ENCODE measurements at regions not wholly inside any gene's neighbourhood (a gene's known extent, or its start where the extent isn't known, plus 50 kb on each side); places are given as distances from the start of the nearest gene placed in this dataset.

DNA sequence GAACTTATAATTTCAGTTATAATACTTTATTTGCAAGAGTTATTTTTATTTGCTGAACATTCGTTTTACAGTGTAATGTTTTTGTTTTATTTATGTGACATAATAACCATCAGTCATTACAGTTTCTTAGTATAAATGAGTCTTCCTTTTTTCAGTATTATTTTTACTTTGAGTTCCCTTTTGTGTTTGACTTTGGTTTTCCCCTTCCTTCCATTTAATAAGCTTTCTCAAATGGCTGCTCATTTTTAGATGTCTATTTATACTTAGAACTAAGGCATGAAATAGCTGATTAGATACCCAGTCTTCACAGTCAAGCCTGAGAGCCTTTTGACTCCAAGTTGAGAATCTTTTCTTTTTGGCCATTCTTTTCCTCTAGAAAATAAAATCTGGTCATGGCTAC is 404.5 kb downstream of the LRFN5 start:
- no peak for DNase-seq

DNA sequence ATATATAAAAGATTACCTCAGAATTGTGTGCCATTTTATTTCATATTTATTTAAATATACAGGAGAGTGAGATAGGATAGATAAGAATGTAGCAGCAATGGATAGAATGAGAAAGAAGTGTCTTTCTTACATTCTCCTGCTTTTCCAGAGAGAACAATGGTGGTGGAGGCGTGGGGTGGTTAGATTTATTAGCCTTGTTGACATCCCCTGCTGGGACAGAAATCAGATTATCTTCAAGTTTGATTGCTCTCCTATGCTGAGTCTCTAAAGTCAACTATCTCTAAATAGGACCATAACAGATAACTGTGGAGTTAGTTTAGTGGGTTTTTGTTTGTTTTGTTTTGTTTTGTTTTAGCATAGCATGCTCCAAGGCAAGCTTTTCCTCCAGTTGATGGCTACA is 397.6 kb downstream of the LRFN5 start:
- no peak for DNase-seq

DNA sequence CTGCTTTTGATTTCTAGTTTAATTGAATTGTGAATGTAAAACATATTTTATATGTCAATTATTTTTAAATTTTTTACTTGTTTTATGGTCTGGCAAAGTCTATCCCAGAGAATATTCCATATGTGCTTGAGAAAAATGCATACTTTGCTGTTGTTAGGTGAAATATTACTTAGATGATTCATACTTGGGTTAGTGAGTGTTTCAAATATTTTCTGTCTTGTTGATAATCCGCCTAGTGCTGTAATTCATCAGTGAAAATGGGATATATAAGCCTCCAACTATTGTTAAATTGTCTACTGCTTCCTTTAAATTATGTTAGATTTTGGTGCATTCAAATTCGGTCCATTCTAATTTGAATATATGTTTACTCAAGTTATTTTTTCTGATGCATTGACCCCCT is 395.5 kb downstream of the LRFN5 start:
- DNase-seq = no peak

DNA sequence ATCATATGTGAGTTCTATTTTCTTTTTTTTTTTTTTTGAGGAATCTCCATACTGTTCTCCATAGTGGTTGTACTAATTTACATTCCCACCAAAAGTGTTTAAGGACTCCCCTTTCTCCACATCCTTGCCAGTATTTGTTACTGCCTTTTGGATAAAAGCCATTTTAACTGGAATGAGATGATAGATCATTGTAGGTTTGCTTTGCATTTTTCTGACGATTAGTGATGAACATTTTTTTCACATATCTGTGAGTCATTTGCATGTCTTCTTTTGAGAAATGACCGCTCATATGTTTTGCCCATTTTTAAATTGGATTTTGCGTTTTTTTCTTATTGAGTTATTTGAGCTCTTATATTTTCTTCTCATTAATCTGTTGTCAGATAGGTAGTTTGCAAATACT is 394.8 kb downstream of the LRFN5 start:
- no peak for DNase-seq

DNA sequence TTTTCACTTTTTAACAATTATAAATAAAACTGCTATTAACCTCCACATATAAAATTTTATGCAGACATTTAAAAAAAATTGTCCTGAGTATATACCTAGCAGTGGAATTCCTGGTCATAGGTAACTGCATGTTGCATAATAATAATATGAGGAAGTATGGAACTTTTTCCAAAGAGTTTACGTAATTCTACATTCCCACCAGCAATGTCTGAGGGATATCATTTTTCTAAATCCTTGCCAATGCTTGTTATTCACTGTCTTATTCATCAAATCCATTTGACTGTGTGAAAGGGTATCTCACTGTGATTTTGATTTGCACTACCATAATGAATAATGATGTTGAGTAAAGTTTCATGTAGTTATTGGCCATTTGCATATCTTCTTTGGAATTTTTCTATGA is 393.8 kb downstream of the LRFN5 start:
- no peak for DNase-seq

DNA sequence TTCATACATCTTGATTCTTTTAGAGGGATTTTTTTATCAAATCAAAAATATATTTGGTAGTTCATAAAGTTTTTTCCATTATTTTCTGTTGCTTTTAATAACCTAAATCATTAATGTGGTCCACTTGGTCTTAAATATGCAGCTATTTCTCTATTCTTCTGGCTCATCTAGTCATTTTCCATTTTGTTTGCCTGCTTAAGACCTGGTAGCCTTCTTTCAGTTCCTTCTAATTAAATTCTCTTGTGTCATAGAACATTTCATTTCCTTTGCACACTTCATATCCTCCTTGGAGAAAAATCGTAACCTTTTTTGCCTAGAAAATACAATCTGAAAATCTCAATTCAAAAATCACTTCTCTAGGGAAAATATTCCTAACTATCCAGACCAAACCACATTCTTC is 387.0 kb downstream of the LRFN5 start:
- no peak for DNase-seq

DNA sequence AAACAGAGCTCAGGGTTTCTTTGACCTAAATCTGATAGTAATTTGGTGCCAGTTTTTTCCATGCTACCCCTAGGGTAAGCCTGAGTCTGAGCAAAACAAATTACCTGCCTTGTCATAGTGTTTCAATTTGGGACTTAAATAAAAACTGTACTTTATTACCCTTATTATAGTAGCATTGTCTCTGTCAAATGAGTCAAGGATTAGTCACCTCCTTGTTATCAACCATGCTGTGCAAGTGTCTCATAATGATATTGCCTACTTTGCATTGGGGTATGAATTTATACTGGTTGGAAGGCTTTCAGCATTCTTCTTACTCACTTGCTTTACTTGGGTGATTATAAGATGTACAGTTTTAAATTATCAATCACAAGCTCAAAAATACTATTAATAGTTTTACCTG is 380.0 kb downstream of the LRFN5 start:
- no peak for DNase-seq

DNA sequence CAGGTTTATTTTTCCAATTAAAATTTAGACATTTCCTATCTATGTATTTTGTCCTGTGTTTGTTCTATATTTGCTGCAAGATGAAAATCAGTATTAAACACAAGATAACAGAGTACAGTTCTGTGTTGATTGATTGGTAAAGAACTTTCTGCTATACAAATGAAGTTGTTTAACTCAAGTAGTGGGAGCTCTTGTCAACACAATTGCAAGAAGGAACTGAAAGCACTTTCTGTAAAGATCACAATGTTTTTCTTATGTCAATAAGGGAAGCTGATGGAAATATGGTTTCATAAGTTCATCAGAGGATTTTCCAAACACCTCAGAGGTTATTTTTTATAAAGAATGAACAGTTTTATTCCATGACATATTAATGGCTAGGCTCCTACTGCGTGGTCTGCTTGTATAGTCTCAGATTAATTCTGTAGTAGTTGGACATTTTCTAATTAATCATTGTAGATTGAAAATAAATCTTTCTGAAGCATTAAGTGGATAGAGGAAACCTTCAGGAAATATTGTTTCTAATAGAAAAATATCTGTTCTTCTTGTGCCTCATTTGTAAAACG is 379.5 kb downstream of the LRFN5 start:
- no peak for DNase-seq

DNA sequence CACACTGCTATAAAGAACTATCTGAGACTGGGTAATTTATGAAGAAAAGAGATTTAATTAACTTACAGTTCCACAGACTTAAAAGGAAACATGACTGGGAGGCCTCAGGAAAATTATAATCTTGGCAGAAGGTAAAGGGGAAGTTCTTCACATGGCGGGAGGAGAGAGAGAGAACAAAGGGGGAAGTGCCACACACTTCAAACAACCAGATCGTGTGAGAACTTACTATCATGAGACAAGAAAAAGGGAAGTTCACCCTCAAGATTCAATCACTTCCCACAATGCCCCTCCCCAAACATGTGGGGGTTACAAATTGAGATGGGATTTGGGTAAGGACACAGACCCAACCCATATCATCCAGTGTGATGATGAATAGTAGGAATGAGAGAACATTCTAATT is 366.5 kb downstream of the LRFN5 start:
- no peak for DNase-seq

DNA sequence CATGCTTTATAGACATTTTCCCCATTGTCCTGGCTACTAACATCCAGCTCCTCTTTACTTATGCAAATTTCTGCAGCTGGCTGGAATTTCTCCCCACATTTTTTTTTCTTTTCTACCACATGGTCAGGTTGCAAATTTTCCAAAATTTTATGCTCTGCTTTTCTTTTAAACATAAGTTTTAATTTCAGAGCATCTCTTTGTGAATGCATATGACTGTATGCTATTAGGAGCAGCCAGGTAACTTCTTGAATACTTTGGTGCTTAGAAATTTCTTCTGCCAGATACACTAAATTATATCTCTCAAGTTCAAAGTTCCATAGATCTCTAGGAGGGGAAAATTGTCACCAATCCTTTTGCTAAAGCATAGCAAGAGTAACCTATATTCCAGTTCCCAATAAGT is 365.9 kb downstream of the LRFN5 start:
- DNase-seq = no peak

DNA sequence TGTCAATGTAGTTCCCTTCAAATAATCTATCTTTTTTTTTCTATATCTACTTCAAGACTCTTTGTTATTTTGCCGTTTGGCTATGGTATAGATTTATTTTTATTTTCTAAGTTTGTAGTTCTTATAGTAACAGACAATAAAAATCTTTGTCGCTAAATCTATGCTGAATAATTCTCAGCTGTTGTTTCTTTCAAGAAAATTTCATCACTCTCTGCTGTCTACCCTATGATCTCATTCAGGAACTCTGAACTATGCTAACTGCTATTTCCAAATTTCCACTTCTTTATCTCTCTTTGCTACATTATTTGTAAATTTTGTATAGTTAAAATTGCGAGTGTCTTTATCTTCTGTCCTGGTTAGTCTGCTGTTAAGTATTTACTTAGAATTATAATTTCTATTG is 353.6 kb downstream of the LRFN5 start:
- no peak for DNase-seq

DNA sequence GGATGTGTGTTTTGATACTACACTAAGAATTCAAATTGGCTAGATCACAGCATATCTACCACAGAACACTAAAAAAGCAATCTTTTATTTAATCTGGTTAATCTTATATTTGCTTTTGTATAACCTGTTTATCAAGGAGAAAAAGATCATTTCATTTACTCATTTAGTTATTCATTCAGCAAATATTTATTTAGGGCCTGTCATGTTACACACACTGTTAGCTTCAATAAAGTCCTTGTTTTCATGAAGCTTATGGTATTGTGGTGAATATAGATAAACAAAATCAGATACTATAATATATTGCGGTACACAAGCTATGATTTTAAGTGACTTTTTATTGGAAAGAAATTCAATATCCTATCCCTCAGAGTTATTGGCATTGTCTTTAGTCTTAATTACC is 350.8 kb downstream of the LRFN5 start:
- DNase-seq = no peak
